ENCODE measurements at regions not wholly inside any gene's neighbourhood (a gene's known extent, or its start where the extent isn't known, plus 50 kb on each side); places are given as distances from the start of the nearest gene placed in this dataset.

DNA sequence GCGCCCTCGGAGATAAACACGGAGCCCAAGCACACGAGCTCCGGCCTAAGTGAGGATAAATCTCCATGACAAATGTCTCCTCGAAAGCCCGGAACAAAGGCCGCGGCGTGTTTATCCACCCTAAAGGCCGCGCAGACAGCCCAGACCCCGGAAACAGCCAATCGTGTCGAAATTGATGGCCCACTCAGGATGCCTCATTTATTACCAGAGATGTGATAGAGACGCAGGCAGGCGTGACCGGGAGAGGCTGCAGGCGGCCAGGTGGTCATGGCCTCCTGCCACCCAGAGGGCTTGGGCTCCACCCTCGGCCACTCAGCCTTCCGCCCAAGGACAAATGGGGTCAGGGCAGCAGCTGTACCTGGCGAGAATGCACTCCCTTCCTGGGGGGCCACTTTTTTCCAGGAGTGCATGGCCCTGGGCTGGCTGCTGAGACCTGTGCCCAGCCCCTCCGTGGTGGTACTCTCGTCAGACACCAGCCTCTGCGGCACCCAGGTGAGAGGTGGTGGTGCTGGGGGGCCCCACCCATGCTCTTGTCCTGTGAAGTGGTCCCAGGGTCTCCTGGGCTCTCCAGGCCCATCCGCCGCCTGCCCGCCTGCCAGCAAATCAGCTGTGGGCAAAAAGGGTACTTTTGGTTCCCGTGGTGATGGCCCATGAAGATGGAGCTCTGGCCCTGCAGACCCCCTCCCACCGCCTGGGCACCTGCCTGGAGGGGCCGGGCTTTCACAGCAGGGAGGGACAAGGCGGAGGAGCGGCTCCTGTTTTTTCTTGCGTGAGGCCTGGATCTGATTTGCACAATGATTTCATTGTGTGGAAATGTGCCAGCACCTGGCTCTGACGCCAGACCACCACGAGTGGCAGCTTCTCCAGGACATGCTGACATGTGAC lies 211.5 kb upstream of the C14orf180 start:
- DNase-seq (no peak), ATAC-seq (no peak)
- peaks cover 2 to 9% (median 6%) of the 10 kb centered on the region in 3 donors for H3K27me3 ChIP-seq

DNA sequence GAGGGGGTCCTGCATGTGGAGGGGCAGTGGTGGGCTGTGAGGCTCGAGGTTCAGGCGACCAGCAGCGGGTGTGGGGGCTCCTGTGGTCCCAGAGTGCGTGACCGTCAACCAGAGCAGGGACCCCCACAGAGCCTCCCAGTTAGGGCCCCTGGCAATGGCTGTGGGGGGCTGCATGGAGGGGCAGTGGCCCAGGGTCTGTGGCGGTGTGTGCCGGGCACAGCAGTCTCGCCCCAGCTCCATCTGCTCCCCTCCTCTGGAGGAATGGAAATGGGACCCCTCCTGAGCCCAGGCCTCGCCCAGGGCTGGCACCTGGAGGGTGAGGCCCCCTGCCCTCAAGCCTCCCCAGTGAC lies 210.8 kb upstream of the C14orf180 start:
- DNase-seq: no peak
- Histone ChIP-seq H3K36me3 (no peaks in the 10 kb centered on the region), H3K4me3 (no peak overlapping the region), H3K27ac (no peak overlapping the region), H3K9me3 (no peaks in the 10 kb centered on the region), H3K4me1 (no peaks in the 10 kb centered on the region), H3K27me3 (peaks cover 2 to 9% (median 6%) of the 10 kb centered on the region in 3 donors)
- TF ChIP-seq, protein P1, sequence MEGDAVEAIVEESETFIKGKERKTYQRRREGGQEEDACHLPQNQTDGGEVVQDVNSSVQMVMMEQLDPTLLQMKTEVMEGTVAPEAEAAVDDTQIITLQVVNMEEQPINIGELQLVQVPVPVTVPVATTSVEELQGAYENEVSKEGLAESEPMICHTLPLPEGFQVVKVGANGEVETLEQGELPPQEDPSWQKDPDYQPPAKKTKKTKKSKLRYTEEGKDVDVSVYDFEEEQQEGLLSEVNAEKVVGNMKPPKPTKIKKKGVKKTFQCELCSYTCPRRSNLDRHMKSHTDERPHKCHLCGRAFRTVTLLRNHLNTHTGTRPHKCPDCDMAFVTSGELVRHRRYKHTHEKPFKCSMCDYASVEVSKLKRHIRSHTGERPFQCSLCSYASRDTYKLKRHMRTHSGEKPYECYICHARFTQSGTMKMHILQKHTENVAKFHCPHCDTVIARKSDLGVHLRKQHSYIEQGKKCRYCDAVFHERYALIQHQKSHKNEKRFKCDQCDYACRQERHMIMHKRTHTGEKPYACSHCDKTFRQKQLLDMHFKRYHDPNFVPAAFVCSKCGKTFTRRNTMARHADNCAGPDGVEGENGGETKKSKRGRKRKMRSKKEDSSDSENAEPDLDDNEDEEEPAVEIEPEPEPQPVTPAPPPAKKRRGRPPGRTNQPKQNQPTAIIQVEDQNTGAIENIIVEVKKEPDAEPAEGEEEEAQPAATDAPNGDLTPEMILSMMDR (IDR thresholded peaks at IDR 0.05 in 4 of 5, conservative IDR thresholded peaks at IDR 0.05 in 1 of 5): no peak
- no peak for TF ChIP-seq POLR2A (IDR thresholded peaks at IDR 0.05)
- ATAC-seq: no peak
- in situ Hi-C loops (cut with MboI; ENCODE audit: low sequenced_read_pairs in 4 of 4) (no loop called here), intact Hi-C loops (cut with DNase I; ENCODE audit: low total_unique reads) (no loop called here)

More for the DNA sequence above, 211.5 kb upstream of the C14orf180 start:
- intact Hi-C loops (cut with DNase I; ENCODE audit: low total_unique reads): no loop called here
- TF ChIP-seq, protein P1 (IDR thresholded peaks at IDR 0.05 in 4 of 5, conservative IDR thresholded peaks at IDR 0.05 in 1 of 5): no peak
- TF ChIP-seq POLR2A (IDR thresholded peaks at IDR 0.05): no peak
- no peak overlapping the region for H3K27ac ChIP-seq
- H3K36me3 ChIP-seq: no peaks in the 10 kb centered on the region
- H3K4me3 ChIP-seq: no peak overlapping the region
- H3K4me1 ChIP-seq: no peaks in the 10 kb centered on the region
- in situ Hi-C loops (cut with MboI; ENCODE audit: low sequenced_read_pairs in 4 of 4): no loop called here
- no peaks in the 10 kb centered on the region for H3K9me3 ChIP-seq

DNA sequence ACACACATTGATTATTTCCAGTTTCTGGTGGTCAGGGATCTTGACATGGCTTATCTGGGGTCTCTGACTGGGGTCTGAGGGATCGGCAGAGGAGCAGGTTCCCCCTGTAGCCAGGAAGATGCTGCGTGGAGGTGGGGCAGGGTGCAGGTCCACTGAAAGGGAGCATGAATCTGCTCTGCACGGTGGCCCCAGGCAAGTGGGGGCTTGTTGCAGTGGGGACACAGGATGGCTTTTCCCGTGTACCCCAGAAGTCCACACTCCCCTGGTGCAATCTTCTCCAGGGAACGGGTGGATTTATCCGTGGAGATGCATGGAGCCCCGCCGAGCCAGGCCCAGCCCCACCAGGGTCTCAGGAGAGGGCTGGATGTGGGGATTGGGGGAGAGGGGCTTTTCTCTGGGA lies 210.4 kb upstream of the C14orf180 start:
- no peak for TF ChIP-seq POLR2A (IDR thresholded peaks at IDR 0.05)
- TF ChIP-seq, protein P1 (IDR thresholded peaks at IDR 0.05 in 4 of 5, conservative IDR thresholded peaks at IDR 0.05 in 1 of 5): no peak
- no peak for DNase-seq
- Histone ChIP-seq H3K27me3 (peaks cover 2 to 9% (median 6%) of the 10 kb centered on the region in 3 donors), H3K4me3 (no peak overlapping the region), H3K4me1 (no peaks in the 10 kb centered on the region), H3K9me3 (no peaks in the 10 kb centered on the region), H3K27ac (no peak overlapping the region), H3K36me3 (no peaks in the 10 kb centered on the region)
- intact Hi-C loops (cut with DNase I; ENCODE audit: low total_unique reads) (no loop called here), in situ Hi-C loops (cut with MboI; ENCODE audit: low sequenced_read_pairs in 4 of 4) (no loop called here)
- no peak for ATAC-seq

DNA sequence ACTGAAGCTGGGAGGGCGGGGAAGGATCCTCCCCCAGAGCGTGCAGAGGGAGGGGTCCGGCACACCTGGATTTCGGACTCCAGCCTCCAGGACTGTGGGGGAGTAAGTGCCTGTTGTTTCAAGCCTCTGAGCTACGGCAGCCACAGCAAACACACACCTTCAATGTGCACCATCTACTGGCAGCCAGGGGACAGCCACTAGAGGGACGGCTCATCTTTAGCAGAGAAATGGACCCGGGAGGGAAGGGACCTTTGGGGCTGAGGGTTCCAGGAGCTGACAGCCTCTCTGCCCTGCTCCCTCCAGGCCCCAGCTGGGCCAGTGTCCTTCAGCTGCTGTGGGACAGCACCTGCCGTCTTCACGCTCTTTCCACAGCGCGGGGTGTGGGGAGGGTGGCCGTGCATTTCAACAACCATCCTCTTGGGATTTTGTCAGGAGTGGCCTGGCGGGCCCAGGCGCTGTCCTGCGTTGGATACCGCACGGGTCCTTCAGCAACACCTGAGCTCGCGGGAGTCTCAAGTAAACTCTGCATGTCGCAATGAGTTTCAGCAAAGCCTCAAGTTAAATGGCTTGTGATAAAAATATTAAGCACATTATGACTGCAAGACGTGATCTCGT lies 209.2 kb upstream of the C14orf180 start:
- DNase-seq (no peak), ATAC-seq (no peak)
- no peaks in the 10 kb centered on the region for H3K4me1 ChIP-seq
- intact Hi-C loops (cut with DNase I; ENCODE audit: low total_unique reads): no loop called here
- TF ChIP-seq POLR2A (IDR thresholded peaks at IDR 0.05): no peak
- TF ChIP-seq, protein P1 (IDR thresholded peaks at IDR 0.05 in 4 of 5, conservative IDR thresholded peaks at IDR 0.05 in 1 of 5): peak in 4 of 5 experiments; percentile 13 to 38 (median 20)
- no peaks in the 10 kb centered on the region for H3K9me3 ChIP-seq
- no peaks in the 10 kb centered on the region for H3K36me3 ChIP-seq
- peaks cover 2 to 9% (median 6%) of the 10 kb centered on the region in 3 donors for H3K27me3 ChIP-seq
- H3K4me3 ChIP-seq: no peak overlapping the region
- H3K27ac ChIP-seq: no peak overlapping the region
- in situ Hi-C loops (cut with MboI; ENCODE audit: low sequenced_read_pairs in 4 of 4): no loop called here
